ENCODE measurements at regions not wholly inside any gene's neighbourhood (a gene's known extent, or its start where the extent isn't known, plus 50 kb on each side); places are given as distances from the start of the nearest gene placed in this dataset.

DNA sequence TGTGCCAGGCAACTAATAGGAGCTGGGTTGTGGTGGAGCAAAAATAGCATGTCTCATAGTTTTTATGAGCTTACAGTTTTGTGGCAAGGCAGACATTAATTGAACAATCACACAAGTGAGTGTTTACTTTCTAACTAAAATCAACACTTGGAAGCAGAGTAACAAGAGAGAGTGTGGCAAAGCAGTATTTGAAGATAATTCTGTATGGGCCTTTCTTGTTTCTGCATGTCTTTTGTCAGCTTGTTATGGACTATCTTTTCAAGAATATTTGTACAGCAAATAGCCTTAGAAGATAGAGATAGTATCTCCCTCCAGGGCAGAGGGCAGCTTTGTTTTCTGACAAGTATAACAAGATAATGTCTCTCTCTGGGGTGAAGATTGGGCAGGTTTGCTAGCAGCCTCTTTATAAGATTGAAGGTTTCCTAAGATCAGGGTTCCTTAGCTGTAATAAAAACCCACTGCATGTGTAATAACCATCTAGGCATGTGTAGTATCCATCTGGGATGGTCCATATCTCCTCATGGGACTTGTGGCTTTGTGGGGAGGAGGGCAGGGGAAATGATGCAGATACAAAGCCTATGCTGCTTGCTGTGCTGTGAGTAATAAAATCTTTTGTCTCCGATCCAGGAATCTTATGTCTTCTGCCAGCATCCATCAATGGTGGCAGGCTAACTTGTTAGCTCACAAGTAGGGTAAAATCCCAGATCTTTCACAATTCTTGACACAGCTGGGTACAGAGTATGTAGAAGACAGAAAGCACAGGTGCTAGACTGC is 479.9 kb downstream of the KDM4C start:
- DNase-seq (ENCODE audit: low spot score): no peak
- in situ Hi-C loops (cut with HindIII; ENCODE audit: low sequenced_read_pairs): no loop called here

DNA sequence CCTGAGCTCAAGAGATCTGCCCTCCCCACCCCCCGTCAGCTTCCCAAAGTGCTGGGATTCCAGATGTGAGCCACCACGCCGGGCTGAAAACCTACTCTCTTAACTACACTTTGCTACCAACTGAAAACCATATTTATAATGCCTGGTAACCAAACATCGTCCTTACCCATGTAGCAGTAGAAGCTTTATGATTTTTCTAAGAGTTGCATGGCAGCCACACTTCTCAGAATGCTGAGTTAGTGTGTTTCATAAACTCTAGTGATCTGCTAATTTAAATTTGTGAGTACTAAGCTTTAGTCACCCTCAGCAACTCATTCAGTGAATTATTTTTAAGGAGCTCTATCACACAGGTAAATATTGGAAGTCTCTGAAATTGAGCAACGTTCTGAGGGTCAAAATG is 478.4 kb downstream of the KDM4C start:
- in situ Hi-C loops (cut with HindIII; ENCODE audit: low sequenced_read_pairs): no loop called here

DNA sequence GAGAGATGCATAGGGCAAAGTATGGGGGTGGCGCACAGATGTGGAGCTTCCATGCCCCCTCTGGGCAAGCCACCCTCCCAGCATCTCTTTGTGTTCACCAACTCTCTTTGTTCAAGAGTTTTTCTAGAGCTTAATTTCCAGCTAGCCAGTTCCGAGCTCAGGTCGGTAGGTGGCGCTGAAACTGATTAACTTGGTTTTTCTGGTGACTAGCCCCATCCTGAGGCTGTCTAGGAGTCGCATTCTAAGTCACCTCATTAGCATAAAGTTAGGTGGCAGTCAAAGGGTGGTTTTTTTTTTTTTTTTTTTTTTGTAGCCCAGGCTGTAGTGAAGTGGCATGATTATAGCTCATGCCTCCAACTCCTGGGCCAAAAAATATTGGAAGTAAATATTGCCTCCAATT is 476.4 kb downstream of the KDM4C start:
- peak; percentile 8 for DNase-seq (ENCODE audit: low spot score)
- in situ Hi-C loops (cut with HindIII; ENCODE audit: low sequenced_read_pairs): no loop called here

More for the DNA sequence above, 478.4 kb downstream of the KDM4C start:
- DNase-seq (ENCODE audit: low spot score): no peak

DNA sequence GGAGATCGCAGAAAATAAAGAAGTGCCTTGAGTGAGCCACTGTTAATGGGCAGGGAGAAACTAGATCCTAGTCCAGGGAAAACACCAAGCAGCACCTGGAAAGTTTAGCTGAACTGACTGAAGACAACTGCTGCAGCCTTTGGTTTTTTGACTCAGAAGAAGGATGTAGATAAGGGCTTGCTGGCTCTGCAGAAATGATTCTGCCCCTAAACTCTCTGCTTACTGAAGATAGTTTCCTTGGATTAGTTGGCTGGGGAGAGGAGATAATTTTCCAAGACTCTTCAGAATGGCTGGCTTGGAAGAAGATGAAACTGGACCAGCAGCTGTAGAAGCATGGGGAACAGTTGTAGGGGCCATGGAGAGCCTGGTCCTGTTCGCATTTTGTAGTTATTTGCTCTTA is 471.8 kb downstream of the KDM4C start:
- DNase-seq (ENCODE audit: low spot score): no peak
- in situ Hi-C loops (cut with HindIII; ENCODE audit: low sequenced_read_pairs): no loop called here

DNA sequence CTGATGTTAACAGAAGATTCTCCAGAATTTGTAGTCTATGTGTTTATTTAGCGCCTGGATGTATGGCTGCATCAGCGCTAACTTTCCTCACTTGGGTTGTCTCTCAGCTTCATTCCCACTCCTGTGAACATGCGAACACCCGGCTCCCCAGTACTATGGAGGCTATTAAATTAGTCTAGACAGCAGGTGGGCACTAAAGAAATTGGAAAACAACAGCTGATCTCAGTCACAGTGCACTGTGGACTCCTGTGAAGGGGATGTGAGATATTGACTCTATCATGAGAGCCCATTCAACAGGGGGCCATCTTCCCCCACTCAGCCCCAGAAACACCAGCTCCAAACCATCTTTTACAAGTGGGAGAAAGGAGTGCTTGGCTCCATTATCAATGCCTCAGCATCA is 471.0 kb downstream of the KDM4C start:
- DNase-seq (ENCODE audit: low spot score): no peak
- in situ Hi-C loops (cut with HindIII; ENCODE audit: low sequenced_read_pairs): no loop called here

DNA sequence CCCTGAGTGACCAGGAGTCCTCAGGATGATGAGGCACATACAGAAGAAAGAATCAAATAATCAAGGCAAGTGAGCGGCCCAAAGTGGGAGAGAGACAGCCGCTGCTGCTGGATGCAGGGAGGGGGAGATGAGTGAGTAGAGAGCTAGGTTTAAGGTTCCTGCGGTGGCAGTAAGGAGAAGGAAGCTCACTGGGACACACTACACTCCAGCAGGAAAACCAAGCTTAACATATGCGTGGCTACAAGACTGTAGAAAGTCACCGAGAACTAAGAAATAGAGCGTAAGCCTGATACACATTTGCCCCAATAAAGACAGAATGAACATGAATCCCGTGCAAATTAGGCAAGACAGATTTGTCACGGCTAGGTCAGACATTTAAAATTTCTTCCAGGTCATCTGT is 470.2 kb downstream of the KDM4C start:
- in situ Hi-C loops (cut with HindIII; ENCODE audit: low sequenced_read_pairs): no loop called here
- no peak for DNase-seq (ENCODE audit: low spot score)

DNA sequence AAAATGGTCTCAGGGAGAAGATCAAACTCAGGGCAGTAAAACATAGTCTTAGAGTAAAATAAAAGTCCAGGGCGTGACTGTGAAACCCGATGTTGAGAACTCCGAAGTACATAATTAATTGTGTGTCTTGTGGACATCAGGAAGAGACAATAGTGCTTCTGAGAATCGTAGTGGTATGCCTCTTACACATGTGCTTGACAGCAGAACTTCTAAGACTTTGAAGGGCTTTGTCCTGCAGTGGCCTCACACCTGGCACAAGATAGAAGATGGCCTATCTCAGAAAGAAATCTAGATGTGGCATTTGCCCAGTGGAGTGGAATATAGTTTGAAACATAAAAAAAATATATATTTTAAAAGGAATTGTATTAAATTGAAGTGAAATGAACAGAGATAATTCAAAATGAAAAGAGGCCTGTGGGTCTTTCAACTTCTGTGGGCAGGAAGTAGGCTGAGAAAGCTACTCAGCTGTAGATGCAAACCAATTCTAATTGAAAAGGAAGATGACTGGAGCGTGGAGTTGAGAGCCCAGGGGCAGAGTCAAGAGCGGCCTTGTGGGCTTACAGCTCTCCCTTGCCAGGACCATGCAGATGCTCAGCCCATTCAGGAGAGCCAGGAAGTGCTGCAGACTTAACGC is 468.4 kb downstream of the KDM4C start:
- in situ Hi-C loops (cut with HindIII; ENCODE audit: low sequenced_read_pairs): no loop called here

More for the DNA sequence above, 468.4 kb downstream of the KDM4C start:
- DNase-seq (ENCODE audit: low spot score): no peak

Data from G401 (cell line).